MM.1S (cell line): ENCODE measurements at regions not wholly inside any gene's neighbourhood (a gene's known extent, or its start where the extent isn't known, plus 50 kb on each side); places are given as distances from the start of the nearest gene placed in this dataset.

Experiments used
- DNase-seq: peaks from one replicate; pipeline ENCODE4 v3.0.0-alpha.2; 2015
- H2AFZ ChIP-seq: fragments of 300-600 bp; sonication (generic); 2 replicates; pipeline ENCODE4 v1.6.0; 2016; ENCODE audit warnings: antibody characterized with exemption, low read length
- H3F3A ChIP-seq: fragments of 300-600 bp; sonication (generic); 2 replicates; pipeline ENCODE4 v1.6.1; 2016; ENCODE audit warnings: mild to moderate bottlenecking, antibody characterized with exemption, low read length, moderate library complexity, mixed read lengths; ENCODE audit not compliant: insufficient read depth
- H3K27ac ChIP-seq: fragments of 300-600 bp; sonication (generic); 2 replicates; pipeline ENCODE4 v1.5.1; 2016; ENCODE audit warnings: mild to moderate bottlenecking, low read length
- H3K27me3 ChIP-seq: fragments of 300-600 bp; sonication (generic); replicated peaks from 2 replicates; pipeline ENCODE4 v1.6.0; 2016; ENCODE audit warnings: low read length; ENCODE audit not compliant: insufficient read depth
- H3K36me3 ChIP-seq: fragments of 300-600 bp; sonication (generic); replicated peaks from 2 replicates; pipeline ENCODE4 v1.6.1; 2016; ENCODE audit warnings: mild to moderate bottlenecking, low read length, mixed read lengths; ENCODE audit not compliant: insufficient read depth
- H3K4me1 ChIP-seq: fragments of 300-600 bp; sonication (generic); 2 replicates; pipeline ENCODE4 v1.6.1; 2016; ENCODE audit warnings: low read length, mixed read lengths
- H3K4me2 ChIP-seq: fragments of 300-600 bp; sonication (generic); 2 replicates; pipeline ENCODE4 v1.6.0; 2016; ENCODE audit warnings: low read depth, low read length
- H3K4me3 ChIP-seq: fragments of 300-600 bp; sonication (generic); 2 replicates; pipeline ENCODE4 v1.5.1; 2016; ENCODE audit warnings: low read length, mixed read lengths
- H3K79me2 ChIP-seq: fragments of 300-600 bp; sonication (generic); 2 replicates; pipeline ENCODE4 v1.6.1; 2016; ENCODE audit warnings: mixed run types, low read length, mixed read lengths
- H3K9ac ChIP-seq: fragments of 300-600 bp; sonication (generic); 2 replicates; pipeline ENCODE4 v1.6.1; 2016; ENCODE audit warnings: low read length, mixed read lengths
- H3K9me2 ChIP-seq: fragments of 300-600 bp; sonication (generic); replicated peaks from 2 replicates; pipeline ENCODE4 v1.6.1; 2016; ENCODE audit warnings: mild to moderate bottlenecking, low read length, mixed read lengths; ENCODE audit not compliant: insufficient read depth
- H3K9me3 ChIP-seq: fragments of 300-600 bp; sonication (generic); replicated peaks from 2 replicates; pipeline ENCODE4 v1.6.1; 2016; ENCODE audit warnings: mild to moderate bottlenecking, low read length, mixed read lengths; ENCODE audit not compliant: insufficient read depth
- H4K20me1 ChIP-seq: fragments of 300-600 bp; sonication (generic); 2 replicates; pipeline ENCODE4 v1.6.1; 2016; ENCODE audit warnings: mild to moderate bottlenecking, low read length, moderate library complexity, mixed read lengths; ENCODE audit not compliant: insufficient read depth
- EZH2 ChIP-seq: fragments of 300-600 bp; sonication (generic); optimal IDR thresholded peaks from 2 replicates; pipeline ENCODE3; 2017; ENCODE audit warnings: low read depth, mild to moderate bottlenecking, antibody characterized with exemption, low read length, mixed read lengths
- EZH2phosphoT487 ChIP-seq: fragments of 300-600 bp; sonication (generic); IDR thresholded peaks from 2 replicates; pipeline ENCODE4 v1.6.1; 2018; ENCODE audit warnings: antibody characterized with exemption, low read length
- TF ChIP-seq, protein P1 (sequence below): fragments of 300-600 bp; sonication (generic); IDR thresholded peaks from 2 replicates; pipeline ENCODE4 v1.5.1; 2016; ENCODE audit warnings: antibody characterized with exemption, low read length, mixed read lengths

DNA sequence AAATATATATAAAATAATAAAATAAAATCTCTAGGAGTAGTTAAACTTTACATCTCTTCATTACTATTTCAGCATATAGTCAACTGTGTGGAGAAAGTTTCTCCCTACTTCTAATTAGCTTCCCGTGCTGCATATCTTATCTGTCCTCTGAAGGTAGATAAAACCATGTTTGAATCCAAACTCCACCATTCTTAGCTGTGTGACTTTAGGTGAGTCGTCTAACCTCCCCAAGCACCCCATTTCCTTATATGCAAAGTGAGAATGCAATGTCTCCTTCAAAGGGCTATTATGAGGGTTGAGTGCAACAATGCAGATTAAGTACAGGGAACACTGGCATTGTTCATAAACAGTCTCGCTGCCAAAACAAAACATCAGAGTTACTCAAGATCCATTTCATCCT, 80.8 kb upstream of the DRD2 start:
- no peaks in the 10 kb centered on the region for H3K9me2 ChIP-seq
- no peaks in the 10 kb centered on the region for H3K27me3 ChIP-seq
- no peak overlapping the region for H3K4me3 ChIP-seq
- H4K20me1 ChIP-seq: no peaks in the 10 kb centered on the region
- DNase-seq: no peak
- no peak for TF ChIP-seq EZH2
- TF ChIP-seq, protein P1, sequence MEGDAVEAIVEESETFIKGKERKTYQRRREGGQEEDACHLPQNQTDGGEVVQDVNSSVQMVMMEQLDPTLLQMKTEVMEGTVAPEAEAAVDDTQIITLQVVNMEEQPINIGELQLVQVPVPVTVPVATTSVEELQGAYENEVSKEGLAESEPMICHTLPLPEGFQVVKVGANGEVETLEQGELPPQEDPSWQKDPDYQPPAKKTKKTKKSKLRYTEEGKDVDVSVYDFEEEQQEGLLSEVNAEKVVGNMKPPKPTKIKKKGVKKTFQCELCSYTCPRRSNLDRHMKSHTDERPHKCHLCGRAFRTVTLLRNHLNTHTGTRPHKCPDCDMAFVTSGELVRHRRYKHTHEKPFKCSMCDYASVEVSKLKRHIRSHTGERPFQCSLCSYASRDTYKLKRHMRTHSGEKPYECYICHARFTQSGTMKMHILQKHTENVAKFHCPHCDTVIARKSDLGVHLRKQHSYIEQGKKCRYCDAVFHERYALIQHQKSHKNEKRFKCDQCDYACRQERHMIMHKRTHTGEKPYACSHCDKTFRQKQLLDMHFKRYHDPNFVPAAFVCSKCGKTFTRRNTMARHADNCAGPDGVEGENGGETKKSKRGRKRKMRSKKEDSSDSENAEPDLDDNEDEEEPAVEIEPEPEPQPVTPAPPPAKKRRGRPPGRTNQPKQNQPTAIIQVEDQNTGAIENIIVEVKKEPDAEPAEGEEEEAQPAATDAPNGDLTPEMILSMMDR: no peak
- no peak for TF ChIP-seq EZH2phosphoT487
- no peaks in the 10 kb centered on the region for H3K9me3 ChIP-seq
- H3F3A ChIP-seq: no peaks in the 10 kb centered on the region
- no peaks in the 10 kb centered on the region for H3K4me1 ChIP-seq
- no peak overlapping the region for H3K4me2 ChIP-seq
- H2AFZ ChIP-seq: no peak overlapping the region
- H3K9ac ChIP-seq: no peak overlapping the region
- no peak overlapping the region for H3K27ac ChIP-seq
- H3K79me2 ChIP-seq: no peaks in the 10 kb centered on the region
- no peaks in the 10 kb centered on the region for H3K36me3 ChIP-seq

DNA sequence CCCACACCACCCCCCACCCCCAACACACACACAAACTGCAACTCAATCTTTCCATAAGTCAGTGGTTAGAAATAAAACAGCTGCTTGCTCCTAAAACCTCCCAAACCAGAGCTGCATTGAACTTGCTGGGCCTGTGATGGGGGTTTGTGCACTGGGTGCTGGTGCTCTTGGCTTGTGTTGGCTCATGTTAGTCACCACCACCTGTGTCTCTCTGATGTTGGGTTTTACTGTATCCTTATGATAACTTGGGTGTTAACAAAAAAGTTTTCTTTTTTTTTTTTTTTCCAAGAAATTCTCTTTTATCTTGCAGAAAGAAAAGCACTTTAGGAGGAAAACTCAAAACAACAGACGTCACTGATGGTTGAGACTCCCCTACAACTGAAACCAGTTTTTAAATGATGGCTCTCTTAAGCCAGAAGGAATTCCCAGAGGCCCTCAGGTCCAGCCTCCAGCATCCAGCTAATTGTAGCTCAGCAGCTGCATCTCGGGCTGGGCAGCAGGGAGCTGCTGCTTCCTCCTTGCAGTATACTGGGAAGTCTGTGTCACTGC, 79.9 kb upstream of the DRD2 start:
- Histone ChIP-seq H3K4me2 (no peak overlapping the region), H3K9ac (no peak overlapping the region), H2AFZ (no peak overlapping the region), H3K27ac (no peak overlapping the region), H3K36me3 (no peaks in the 10 kb centered on the region), H3K79me2 (no peaks in the 10 kb centered on the region), H3K4me1 (no peaks in the 10 kb centered on the region), H3K9me2 (no peaks in the 10 kb centered on the region), H3K9me3 (no peaks in the 10 kb centered on the region), H3K27me3 (no peaks in the 10 kb centered on the region), H3F3A (no peaks in the 10 kb centered on the region), H4K20me1 (no peaks in the 10 kb centered on the region), H3K4me3 (no peak overlapping the region)
- TF ChIP-seq, protein P1: no peak
- TF ChIP-seq EZH2: no peak
- TF ChIP-seq EZH2phosphoT487: no peak
- DNase-seq: no peak

DNA sequence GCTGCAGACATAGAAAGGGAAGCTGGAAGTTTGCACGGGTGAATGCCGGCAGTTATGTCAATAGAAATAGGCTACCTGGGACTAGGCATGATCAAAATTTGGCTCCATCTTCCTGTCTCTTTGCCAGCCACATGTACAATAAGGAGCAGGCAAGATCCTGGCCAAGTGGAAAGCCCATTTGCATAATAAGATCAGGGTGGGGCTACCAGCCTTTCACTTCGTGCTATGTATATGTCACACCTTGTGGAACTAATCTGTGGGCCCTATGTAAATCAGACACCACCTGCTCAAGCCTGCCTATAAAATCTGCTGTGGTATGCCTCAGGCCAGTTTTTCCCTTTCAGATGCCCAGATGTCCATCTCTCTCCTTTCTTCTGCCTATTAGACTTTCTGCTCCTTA, 79.3 kb upstream of the DRD2 start:
- no peak for DNase-seq
- Histone ChIP-seq H3K36me3 (no peaks in the 10 kb centered on the region), H3K4me3 (no peak overlapping the region), H3K4me1 (no peaks in the 10 kb centered on the region), H3K9me3 (no peaks in the 10 kb centered on the region), H3K4me2 (no peak overlapping the region), H4K20me1 (no peaks in the 10 kb centered on the region), H3K27ac (no peak overlapping the region), H3F3A (no peaks in the 10 kb centered on the region), H3K79me2 (no peaks in the 10 kb centered on the region), H3K27me3 (no peaks in the 10 kb centered on the region), H2AFZ (no peak overlapping the region), H3K9ac (no peak overlapping the region), H3K9me2 (no peaks in the 10 kb centered on the region)
- TF ChIP-seq EZH2phosphoT487: no peak
- TF ChIP-seq EZH2: no peak
- TF ChIP-seq, protein P1: no peak
